HG03095 (cell line): ENCODE measurements at regions not wholly inside any gene's neighbourhood (a gene's known extent, or its start where the extent isn't known, plus 50 kb on each side); places are given as distances from the start of the nearest gene placed in this dataset.
A peak's percentile ranks its signal among the peaks of the same experiment; 100 is the strongest.

Experiments used
- ATAC-seq: cut with Tn5 transposase; IDR thresholded peaks from one replicate; pipeline ENCODE4 v1.9.1; 2021; ENCODE audit warnings: moderate library complexity; ENCODE audit not compliant: unreplicated experiment

DNA sequence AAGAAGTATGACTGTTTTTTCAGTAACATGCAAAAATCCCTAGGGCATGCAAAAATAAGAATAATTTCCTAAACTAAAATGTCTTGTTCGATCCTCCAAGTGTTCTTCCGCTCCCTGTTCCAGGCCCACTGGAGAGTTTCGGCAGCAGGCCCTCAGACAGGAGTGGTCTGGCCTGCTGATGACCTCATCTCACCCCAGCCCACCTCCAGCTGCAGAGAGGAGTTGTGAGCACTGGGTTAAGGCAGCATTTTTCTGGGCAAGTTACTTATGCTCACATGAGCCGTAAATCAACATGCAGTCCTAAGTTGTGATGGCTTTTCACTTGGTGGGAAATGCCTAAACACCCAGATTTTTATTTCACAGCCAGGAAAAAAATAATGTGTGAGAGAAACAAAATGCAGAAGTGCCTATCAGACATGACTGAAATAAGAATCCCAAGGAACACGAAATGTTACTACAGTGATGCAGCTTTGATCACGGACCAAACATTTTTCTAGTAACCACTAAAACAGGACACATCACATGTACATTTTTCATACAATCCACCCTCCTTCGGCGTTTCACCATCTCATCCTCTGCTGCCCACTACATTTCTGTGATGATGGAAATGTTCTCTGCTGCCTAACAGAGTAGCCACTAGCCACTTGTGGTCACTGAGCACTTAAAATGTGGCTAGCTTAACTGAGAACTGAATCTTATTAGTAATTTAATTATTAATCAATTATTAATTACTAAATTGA is 153.3 kb upstream of the TBL1X start:
- ATAC-seq: no peak

DNA sequence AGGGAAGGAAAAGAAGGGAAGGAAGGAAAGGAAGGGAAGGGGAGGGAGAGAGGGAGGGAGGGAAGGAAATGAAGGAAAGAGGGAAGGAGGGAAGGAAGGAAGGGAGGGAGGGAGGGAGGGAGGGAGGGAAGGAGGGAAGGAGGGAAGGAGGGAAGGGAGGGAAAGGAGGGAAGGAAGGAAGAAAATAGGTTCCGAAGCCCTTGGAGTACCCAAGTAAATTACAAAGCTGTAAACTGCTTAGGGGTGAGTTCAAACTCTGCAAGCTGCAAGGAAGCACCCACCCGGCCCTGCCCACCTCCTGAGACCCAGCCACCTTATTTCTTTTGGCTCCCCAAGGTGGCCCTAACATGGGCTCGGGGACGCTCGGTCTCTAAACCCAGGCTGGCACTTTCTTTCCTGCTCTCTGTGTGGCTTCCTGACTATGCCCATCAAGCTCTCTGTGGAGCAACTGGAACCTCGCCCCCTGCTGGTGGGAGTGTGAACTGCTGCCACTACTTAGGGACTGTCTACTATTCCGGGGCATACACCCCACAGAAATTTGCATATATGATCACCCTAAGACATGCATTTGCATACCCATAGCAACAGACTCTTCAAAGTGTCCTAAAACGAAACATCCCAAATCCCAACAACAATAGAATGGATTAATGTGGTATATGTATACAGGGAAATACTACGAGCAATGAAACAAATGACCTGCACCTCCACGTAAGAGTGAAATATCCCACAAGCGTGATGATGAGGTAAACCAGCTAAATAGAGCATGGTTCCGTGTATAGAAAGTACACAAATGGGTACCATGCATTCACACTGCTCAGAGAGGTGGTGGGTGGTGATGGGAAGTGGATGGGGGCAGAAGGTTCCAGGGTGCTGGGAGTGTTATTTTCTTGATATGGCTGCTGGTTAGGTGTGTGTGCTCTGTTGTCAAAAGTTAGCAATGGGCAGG is 151.7 kb upstream of the TBL1X start:
- ATAC-seq: peak; percentile 72

DNA sequence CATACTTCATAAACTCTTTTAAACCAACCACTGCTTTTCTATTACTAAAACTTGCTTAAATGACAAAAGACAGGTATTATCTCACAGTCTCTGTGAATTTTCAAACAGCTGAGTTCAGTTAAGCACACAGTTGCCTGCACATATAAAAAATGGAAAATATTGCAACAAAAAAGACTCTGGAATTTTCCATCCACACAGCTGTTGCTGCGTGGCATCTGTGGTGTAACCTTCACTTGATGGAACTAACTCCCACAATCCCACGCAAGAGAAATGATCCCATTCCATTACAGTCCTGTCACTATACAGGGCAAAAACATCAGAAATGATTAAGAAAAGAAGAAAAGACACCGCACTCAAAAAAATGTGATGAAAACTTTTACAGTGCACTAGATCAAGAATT is 149.8 kb upstream of the TBL1X start:
- ATAC-seq: no peak

DNA sequence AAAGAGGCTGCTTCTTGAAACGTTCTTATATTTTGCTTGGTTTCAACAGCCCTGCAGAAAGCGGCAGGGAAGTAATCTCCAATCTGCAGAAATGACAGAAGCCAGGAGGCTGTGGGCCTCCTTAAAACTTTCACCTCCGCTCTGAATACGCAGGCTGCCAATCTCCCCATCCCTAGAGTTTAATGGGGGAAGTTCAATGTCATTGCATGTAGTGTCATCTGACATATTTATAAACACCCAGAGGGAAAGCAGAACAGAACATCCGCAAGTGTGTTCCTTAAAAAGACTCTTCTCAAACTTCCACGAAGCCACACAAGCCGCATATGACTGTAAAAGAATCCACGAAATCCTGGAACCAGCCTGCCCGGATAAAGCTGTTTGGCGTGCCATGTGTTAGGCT is 148.8 kb upstream of the TBL1X start:
- no peak for ATAC-seq

DNA sequence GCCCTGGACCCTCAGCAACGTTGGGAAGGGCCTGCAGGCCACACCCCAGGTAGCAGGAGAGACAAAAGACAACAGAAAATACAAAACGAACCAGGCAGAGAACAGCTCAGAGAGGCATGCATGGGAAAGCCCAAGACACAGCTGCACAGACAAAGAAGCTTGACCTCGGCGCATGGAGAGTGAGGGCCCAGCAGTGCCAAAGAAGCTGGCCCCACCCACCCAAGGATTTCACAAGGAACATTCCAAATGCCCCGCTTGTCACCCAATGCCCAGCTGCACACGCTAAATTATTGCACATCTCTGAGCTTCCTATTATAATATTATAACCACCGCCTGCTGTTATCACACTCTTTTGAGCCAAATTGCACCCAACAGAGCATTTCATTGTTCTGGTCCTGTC is 147.7 kb upstream of the TBL1X start:
- no peak for ATAC-seq

DNA sequence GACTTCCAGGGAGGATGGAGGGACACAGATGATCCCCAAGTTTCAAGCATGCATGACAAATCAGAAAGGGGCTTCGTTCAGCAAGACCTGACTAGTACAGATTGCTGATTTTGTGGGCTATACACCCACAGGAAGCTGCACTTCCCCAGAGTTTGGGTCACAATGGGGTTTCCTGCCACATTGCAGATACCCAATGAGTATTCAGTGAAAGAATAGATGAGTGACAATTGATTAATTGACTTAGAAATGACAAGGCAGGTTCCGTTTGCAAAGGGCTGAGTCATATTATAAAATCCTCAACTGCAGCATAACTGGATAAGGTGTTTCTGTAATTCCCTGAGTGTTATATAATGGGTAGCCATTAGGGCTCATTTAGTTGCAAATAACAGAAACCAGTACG is 146.6 kb upstream of the TBL1X start:
- ATAC-seq: no peak

DNA sequence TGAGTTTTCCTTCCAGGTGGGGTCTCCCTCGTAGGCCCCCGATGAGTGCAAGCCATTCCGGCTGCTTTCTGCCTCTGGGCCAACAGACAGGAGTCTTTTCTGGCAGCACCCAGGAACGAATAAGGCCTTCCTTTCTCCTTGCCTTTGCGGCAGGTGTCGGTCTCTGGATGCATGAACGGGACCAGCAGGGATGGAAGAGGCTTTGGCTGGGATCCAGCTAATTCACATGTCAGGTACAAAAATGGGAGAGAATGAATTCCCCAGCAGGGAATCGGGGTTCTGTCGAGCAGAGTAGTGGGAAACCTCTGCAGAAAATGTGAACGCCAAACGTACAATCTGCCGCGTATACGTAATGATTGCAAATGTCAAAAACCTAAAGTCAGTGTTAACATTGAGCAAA is 146.1 kb upstream of the TBL1X start:
- ATAC-seq: no peak

DNA sequence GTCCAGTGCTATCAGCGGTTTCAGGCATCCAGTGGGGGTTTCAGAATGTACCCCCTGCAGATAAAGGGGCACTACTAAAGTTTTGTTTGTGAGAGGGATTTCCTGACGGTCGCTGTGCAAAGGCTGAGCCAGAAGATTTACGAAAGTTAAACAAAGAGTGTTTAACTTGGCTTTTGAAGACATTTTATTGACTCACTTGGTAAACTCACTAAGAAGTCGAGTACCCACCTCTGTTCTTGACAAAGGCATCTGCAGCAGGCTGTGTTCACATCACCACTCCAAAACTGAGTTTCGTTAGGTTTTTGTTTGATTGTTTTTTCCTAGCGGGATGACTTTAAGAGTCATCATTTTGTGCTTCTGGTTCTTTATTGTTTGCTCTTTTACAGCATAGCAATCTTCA is 143.9 kb upstream of the TBL1X start:
- ATAC-seq: no peak

DNA sequence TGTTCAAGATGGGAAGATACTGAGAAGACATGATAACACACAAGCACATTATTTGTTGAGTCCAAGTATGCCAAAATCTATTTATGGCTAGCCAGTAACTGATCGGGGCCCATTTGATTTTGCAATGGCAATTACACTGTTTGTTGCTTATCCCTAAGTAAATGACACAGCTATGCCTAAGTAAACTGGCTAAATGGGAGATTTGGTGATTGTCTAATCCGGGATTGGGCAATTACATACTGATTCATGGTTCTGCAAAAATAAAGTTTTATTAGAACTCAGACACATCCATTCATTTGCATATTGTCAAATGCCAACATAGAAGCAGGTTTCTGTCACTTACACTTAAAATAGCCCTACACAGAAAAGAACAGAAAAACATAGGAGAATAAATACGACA is 140.2 kb upstream of the TBL1X start:
- no peak for ATAC-seq

DNA sequence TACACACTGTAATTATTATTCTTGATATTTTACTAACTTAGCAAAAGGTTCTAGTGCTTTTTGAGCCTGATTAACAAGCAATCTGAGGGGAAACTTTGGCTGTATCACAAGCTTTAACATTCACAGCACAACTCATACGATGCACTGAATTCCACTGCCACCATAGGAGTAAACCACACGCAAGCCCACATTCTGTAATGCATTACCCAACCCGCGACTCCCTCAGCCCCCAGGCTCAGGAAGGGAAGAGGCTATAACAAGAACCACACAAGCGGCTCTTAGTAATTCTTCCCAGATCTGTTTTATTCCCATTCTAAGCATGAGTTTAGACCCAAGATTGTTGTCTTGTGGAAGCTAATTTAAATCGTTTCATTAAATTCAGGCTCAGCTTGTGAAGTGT is 138.5 kb upstream of the TBL1X start:
- no peak for ATAC-seq

DNA sequence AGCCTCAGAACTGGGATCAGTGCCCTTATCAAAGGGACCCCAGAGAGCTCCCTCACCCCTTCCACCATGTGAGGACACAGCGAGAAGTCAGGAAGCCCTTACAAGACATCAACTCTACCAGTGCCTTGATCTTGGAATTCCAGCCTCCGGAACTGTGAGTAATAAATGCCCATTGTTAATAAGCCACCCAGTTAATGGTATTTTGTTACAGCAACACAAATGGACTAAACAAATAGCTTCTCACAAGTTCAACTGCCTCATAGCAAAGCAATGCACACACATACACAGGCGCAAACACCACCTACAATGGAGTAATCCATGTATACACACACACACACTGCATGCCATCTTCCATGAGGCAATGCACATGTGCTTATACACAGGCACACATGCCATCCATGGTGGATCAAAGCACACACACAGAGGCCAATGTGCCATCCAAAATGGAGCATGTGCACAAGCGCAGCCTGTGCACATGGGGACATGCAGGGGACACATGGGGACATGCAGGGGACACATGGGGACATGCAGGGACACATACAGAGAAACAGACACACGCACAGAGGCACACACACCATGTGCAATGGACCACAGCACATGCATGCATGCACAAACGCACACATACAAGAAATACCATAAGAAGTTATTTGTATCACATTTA is 137.6 kb upstream of the TBL1X start:
- no peak for ATAC-seq

DNA sequence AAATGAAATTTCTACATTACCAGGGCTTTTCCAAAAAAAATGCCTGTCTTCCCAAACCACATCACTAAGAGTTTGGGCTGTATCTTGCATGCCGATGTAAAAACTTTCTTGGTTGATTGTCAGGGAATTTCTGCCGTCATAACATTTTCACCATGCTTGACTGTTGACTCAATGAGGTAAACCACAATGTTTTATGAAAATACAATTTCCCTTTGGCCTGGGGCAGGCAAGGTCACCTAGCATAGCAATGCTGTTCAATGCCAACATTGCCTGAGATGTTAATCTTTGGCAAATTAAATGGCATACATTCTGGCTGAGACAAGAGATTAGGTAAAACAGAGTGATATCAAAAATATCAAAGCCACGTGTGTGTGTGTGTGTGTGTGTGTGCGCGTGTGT is 137.1 kb upstream of the TBL1X start:
- no peak for ATAC-seq

DNA sequence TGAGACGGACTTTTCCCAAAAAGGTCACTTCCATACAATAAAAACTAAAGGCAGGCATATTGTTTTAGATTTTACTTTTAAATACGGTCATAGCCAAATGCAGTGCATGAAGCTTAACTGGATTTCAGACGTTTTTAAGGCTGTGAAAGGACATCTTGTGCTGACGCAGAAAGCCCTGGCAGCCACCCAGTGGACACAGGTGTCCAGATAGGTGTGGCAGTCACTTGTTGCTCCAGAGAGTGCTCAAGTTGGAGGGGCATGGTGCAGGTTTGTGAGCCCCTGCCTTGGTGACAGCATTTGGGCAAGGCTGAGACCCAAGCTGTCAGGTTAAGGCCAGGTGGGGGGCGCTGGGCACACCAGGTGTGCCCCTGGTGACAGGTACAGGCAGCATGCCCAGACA is 135.8 kb upstream of the TBL1X start:
- ATAC-seq: no peak

DNA sequence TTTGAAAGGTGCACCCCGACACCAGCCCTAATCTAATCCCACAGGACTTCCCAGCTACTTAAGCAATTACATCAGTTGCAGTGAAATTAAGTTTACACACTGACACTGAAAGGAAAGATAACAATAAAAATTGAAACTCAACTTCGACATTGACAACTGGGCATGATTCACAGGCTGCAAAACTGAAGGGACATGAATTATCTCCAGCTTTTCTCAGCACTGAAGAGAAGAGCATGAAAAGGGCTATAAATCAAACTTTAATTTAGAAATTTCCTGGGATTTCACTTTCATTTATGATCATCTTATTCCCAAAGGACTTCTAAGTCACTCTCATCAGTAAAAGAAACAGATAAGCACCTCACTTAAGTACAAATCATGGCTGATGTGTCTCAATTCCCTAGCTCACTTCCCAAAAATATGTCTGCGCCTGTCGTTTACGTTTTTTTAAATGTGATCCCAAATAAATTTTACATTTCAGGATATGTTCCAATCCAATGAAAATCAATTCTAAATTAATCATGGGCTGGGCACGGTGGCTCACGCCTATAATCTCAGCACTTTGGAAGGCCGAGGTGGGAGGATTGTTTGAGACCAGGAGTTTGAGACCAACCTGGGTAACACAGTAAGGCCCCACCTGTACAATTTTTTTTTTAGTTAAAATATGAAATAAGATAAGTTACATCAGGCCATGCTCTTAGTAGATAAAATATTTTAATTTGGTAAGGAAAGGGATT is 134.4 kb upstream of the TBL1X start:
- ATAC-seq: no peak

DNA sequence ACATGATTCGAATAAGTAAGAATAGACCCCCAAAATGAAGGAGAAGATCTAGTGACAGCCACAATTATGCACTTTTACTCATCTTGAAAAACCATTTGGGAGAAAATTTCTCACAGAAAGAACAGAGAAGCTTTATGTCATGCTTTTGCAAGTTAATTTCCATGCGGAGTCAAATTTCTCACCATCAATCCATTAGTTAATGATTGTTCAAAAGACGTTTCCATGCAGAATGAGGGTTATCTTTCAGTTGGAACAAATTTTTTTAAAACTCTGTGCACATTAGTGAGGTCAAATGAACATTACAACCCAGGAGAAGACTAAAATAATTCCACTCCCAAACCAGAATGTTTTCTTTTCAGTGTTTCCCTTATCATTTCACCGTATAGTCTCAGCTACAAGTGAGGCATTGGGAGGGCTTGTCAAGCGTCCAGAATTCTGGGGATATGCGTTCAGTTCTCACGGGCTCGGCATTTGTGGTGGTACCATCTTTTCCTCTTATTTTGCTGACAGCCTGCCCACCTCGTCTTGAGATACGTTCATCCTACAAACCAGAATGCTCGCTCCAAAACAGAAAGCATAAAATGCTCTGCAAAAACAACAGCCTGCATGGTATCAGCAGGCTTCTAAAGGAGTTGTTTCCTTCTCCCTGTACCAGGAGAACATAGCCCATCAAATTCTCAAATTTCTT is 130.8 kb upstream of the TBL1X start:
- no peak for ATAC-seq

DNA sequence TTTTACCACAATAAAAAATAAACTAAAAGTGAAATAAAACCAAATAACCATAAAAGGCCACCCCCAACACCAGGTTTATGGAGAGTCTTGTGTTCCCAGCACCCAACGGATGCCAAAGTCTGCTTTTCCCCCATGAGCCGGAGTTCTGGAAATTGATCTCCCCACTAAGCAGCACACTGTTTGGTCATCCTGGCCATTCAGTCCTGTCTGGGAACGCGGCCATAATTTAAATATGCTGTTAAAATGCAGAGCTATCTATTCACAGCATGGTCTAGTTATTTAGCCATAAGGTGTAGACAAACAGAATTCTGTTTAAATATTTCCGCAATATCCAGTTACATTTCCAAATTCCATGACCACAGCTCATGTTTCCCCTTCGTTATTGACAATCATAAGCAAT is 129.6 kb upstream of the TBL1X start:
- ATAC-seq: no peak

DNA sequence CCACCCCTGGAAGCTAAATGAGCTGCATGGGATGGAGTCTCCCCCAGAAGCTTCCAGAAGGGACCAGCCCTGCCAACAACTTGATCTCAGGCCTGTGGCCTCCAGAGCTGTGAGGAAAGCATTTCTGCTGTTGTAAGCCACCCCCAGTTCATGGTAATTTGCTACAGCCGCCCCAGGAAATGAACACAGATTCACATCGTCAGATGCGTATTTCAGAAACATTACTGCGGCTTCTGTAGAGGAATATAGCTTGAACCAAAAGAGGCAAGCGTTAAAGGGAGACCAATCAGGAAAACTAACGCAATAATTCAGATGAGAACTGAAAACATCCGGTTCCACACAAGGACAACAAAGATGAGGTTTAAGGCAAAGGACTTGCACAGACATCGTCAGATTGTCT is 128.4 kb upstream of the TBL1X start:
- no peak for ATAC-seq

DNA sequence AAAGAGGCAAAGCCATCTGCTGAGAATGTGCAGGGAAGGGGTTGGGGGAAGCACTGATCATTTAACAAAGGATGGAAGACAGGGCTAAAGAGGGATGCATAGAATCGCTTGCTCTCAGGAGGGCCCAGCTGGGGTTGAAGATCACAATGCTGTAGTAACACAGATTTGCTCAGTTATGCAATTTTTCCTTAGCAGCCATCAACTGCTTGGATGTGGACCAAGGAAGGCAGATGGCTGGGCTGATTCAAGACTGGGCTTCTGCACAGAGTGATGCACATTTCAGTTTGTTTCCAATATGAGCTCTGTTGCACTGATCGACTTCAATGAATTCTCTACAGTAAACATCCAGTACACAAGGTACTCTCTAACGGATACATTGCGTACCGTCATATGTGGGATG is 127.8 kb upstream of the TBL1X start:
- no peak for ATAC-seq

DNA sequence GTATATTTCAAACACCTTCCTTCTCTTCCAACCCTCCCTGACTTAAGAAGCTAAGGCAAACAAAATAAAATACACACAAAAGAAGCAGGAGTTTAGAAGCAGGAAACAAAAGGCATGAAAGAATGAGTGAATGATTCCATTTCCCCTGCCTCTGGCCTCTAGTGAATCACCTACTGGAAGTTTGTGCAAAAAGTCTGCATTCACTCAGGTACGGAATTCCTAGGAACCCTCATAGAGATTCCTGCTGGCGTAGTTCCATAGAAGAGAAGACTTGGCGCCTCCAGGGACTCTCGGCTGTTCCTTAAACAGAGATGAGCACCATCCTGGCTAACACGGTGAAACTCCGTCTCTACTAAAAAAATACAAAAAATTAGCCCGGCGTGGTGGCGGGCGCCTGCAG is 125.9 kb upstream of the TBL1X start:
- no peak for ATAC-seq

DNA sequence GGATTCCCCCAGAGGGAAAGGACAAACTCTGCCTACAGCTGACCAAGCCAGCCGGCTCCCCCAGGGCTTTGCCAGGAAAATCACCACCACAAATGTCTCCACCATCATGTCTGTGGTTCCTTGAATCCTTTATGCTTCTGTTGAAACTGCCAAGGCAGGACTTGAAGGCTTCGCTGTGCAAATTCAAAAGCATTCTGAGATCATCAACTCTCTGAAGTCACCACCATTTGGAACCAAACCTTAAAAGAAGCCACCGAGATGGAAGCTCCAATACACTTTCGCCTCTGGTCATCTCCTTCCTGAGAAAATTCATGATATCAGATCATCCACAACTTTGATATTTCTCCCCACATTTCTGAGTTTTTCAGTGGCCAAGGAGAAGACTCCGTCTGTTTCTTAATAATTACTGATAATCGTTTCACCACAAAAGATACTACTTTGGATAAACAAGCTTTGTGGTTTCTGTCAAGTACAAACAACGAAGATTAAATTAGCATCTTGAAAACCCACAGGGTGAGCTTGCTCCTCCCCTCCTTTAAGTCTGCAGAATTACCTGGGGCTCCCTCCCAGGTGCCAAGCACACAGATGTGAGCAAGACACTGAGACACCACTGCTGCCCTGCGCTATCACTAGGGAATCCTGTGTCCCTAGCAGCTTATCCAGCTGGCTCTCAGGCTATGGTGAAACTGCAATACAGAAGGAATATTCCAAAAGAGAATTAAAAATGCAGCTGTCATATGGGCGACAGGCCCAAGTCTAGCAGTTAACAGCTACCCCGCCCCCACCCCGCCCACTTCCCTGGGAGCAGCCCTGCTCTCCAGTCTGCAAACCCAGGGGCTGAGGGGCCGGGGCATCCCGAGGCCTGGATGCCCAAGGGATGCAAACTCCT is 125.0 kb upstream of the TBL1X start:
- ATAC-seq: no peak
